ENCODE measurements at regions not wholly inside any gene's neighbourhood (a gene's known extent, or its start where the extent isn't known, plus 50 kb on each side); places are given as distances from the start of the nearest gene placed in this dataset.

DNA sequence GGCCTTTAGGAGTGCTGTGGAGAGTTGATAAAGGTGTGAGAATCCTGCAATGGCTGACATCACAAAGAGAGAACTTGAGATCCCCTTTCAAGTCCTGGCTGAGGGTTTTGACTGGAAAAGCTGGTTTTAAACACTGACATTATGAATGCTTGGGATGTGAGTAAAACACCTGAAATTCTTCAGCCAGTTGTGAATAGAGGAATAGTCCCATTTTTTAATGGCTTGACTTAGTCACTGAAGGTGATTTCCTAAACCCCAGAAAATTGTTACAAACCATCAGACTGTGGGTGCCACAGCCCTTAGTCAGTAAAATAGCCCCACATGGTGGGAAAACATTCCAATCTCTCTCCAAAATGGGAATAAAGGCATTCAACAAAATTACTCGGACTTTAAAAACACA is 107.7 kb upstream of the LMO4 start:
- H3K4me3 Mint-ChIP-seq = no peak overlapping the region
- Histone ChIP-seq H3K27ac (ENCODE audit: low read depth in 1 of 2, low read length in 2 of 2) (no peak overlapping the region), H3K4me1 (ENCODE audit: control insufficient read depth in 1 of 2, insufficient read depth in 2 of 2, low read length in 2 of 2) (peaks cover 19 to 20% of the 10 kb centered on the region in 2 donors), H2AFZ (ENCODE audit: insufficient read depth, low read depth, low read length, poor library complexity, severe bottlenecking) (no peak overlapping the region), H3K4me2 (replicated peaks; ENCODE audit: extremely low read depth, low read length, poor library complexity, severe bottlenecking) (no peak overlapping the region), H3K79me2 (ENCODE audit: insufficient read depth, low read length) (no peaks in the 10 kb centered on the region), H3K36me3 (replicated peaks in 1 of 2; ENCODE audit: control insufficient read depth in 1 of 2, insufficient read depth in 2 of 2, low read length in 2 of 2) (no peaks in the 10 kb centered on the region), H3K9ac (ENCODE audit: insufficient read depth, low read length, poor library complexity, severe bottlenecking) (no peak overlapping the region), H3K9me3 (replicated peaks in 1 of 2; ENCODE audit: control insufficient read depth in 1 of 2, insufficient read depth in 1 of 2, low read length in 2 of 2) (no peaks in the 10 kb centered on the region), H4K20me1 (ENCODE audit: insufficient read depth, low read length) (no peaks in the 10 kb centered on the region), H3K4me3 (replicated peaks in 1 of 3; ENCODE audit: low read depth in 2 of 3, low read length in 3 of 3) (no peak overlapping the region), H3K27me3 (ENCODE audit: control insufficient read depth in 2 of 2, insufficient read depth in 2 of 2, low read length in 2 of 2) (no peaks in the 10 kb centered on the region)
- TF ChIP-seq, protein P1, sequence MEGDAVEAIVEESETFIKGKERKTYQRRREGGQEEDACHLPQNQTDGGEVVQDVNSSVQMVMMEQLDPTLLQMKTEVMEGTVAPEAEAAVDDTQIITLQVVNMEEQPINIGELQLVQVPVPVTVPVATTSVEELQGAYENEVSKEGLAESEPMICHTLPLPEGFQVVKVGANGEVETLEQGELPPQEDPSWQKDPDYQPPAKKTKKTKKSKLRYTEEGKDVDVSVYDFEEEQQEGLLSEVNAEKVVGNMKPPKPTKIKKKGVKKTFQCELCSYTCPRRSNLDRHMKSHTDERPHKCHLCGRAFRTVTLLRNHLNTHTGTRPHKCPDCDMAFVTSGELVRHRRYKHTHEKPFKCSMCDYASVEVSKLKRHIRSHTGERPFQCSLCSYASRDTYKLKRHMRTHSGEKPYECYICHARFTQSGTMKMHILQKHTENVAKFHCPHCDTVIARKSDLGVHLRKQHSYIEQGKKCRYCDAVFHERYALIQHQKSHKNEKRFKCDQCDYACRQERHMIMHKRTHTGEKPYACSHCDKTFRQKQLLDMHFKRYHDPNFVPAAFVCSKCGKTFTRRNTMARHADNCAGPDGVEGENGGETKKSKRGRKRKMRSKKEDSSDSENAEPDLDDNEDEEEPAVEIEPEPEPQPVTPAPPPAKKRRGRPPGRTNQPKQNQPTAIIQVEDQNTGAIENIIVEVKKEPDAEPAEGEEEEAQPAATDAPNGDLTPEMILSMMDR (IDR thresholded peaks at IDR 0.05) = no peak
- H3K9me3 Mint-ChIP-seq = peaks cover 0 to 10% (median 3%) of the 10 kb centered on the region in 7 donors
- H3K36me3 Mint-ChIP-seq = peaks cover 0 to 2% of the 10 kb centered on the region in 2 donors
- no peak overlapping the region for H3K27ac Mint-ChIP-seq
- peaks cover 23% of the 10 kb centered on the region for H3K4me1 Mint-ChIP-seq
- whole genome bisulfite sequencing (ENCODE audit: insufficient coverage) = no CpG with 5 or more reads among the region's 1 CpG
- H3K27me3 Mint-ChIP-seq (ENCODE audit: low read depth in 3 of 3) = peaks cover 0 to 2% (median 0%) of the 10 kb centered on the region in 3 donors
- intact Hi-C loops (cut with micrococcal nuclease) = no loop called here
- no peak for DNase-seq

DNA sequence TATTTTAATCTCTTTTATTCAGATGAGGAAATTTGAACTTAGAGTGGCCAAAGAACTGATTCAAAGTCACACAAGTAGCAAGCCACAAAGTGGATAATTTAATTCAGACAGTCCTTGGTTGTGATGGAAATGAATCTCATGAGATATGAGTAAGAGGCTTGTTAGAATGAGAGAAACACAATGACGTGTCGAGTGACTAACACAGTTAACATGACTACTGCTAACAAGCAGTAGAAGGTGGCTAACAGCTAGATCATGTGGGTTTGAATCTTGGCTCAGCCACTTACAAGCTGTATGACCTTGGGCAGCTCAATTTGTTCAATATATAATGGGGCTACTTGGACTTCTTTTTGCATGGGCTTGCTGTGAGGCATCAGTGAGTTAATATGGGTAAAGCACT is 104.5 kb upstream of the LMO4 start:
- no peaks in the 10 kb centered on the region for H3K36me3 ChIP-seq (replicated peaks in 1 of 2; ENCODE audit: control insufficient read depth in 1 of 2, insufficient read depth in 2 of 2, low read length in 2 of 2)

More for the DNA sequence above, 104.5 kb upstream of the LMO4 start:
- Mint-ChIP-seq H3K27me3 (ENCODE audit: low read depth in 3 of 3) (peaks cover 3 to 8% (median 7%) of the 10 kb centered on the region in 3 donors), H3K9me3 (peaks cover 0 to 5% (median 0%) of the 10 kb centered on the region in 7 donors), H3K36me3 (peaks cover 0 to 2% of the 10 kb centered on the region in 2 donors), H3K27ac (no peak overlapping the region), H3K4me3 (no peak overlapping the region), H3K4me1 (peaks cover 18% of the 10 kb centered on the region)
- no peaks in the 10 kb centered on the region for H4K20me1 ChIP-seq (ENCODE audit: insufficient read depth, low read length)
- H2AFZ ChIP-seq (ENCODE audit: insufficient read depth, low read depth, low read length, poor library complexity, severe bottlenecking) = no peak overlapping the region
- H3K9me3 ChIP-seq (replicated peaks in 1 of 2; ENCODE audit: control insufficient read depth in 1 of 2, insufficient read depth in 1 of 2, low read length in 2 of 2) = no peaks in the 10 kb centered on the region
- no peak overlapping the region for H3K9ac ChIP-seq (ENCODE audit: insufficient read depth, low read length, poor library complexity, severe bottlenecking)
- H3K79me2 ChIP-seq (ENCODE audit: insufficient read depth, low read length) = no peaks in the 10 kb centered on the region
- TF ChIP-seq, protein P1 (IDR thresholded peaks at IDR 0.05) = no peak
- DNase-seq = peak in 1 of 3 donors; percentile 17
- H3K4me3 ChIP-seq (replicated peaks in 1 of 3; ENCODE audit: low read depth in 2 of 3, low read length in 3 of 3) = no peak overlapping the region
- H3K4me2 ChIP-seq (replicated peaks; ENCODE audit: extremely low read depth, low read length, poor library complexity, severe bottlenecking) = no peak overlapping the region
- no CpG with 5 or more reads among the region's 2 CpGs for WGBS (ENCODE audit: insufficient coverage)
- intact Hi-C loops (cut with micrococcal nuclease) = no loop called here
- H3K27ac ChIP-seq (ENCODE audit: low read depth in 1 of 2, low read length in 2 of 2) = no peak overlapping the region
- peaks cover 16 to 17% of the 10 kb centered on the region in 2 donors for H3K4me1 ChIP-seq (ENCODE audit: control insufficient read depth in 1 of 2, insufficient read depth in 2 of 2, low read length in 2 of 2)
- H3K27me3 ChIP-seq (ENCODE audit: control insufficient read depth in 2 of 2, insufficient read depth in 2 of 2, low read length in 2 of 2) = no peaks in the 10 kb centered on the region

Measured in CD14-positive monocyte (primary cell).